Activated CD8-positive, alpha-beta T cell treated with anti-CD3 and anti-CD28 coated beads for 36 hours (primary cell): ENCODE measurements at regions not wholly inside any gene's neighbourhood (a gene's known extent, or its start where the extent isn't known, plus 50 kb on each side); places are given as distances from the start of the nearest gene placed in this dataset.

ENCODE experiments used
- ATAC-seq: fragments of 200-7000 bp; cut with Tn5 transposase; one replicate; pipeline ENCODE4 v1.10.0; 2021; ENCODE audit warnings: mild to moderate bottlenecking, moderate library complexity
- CTCF ChIA-PET: fragments of 350-600 bp; sonication (Branson Sonifier 250); formaldehyde crosslinking; loops from one replicate; lab custom pipeline; 2021; ENCODE audit warnings: antibody characterized with exemption; lab: Charles Lee
- POLR2A ChIA-PET: fragments of 350-600 bp; sonication (Branson Sonifier 250); formaldehyde crosslinking; loops from one replicate; lab custom pipeline; 2021; ENCODE audit warnings: antibody characterized with exemption; lab: Charles Lee
- DNase-seq: peaks from one replicate; pipeline ENCODE4 v3.0.0-alpha.2; 2020
- H3K27ac Mint-ChIP-seq: one replicate; pipeline ENCODE4 v1.8.0; 2021; ENCODE audit warnings: mild to moderate bottlenecking, mixed read lengths
- H3K27me3 Mint-ChIP-seq: one replicate; pipeline ENCODE4 v1.8.0; 2021; ENCODE audit warnings: mixed read lengths
- H3K36me3 Mint-ChIP-seq: one replicate; pipeline ENCODE4 v1.8.0; 2021; ENCODE audit warnings: low read depth, mixed read lengths
- H3K4me1 Mint-ChIP-seq: one replicate; pipeline ENCODE4 v1.8.0; 2021; ENCODE audit warnings: low read depth, mixed read lengths
- H3K4me3 Mint-ChIP-seq: one replicate; pipeline ENCODE4 v1.8.0; 2021; ENCODE audit warnings: mild to moderate bottlenecking, moderate library complexity, mixed read lengths
- H3K9me3 Mint-ChIP-seq: one replicate; pipeline ENCODE4 v1.8.0; 2021; ENCODE audit warnings: mixed read lengths
- CTCF ChIP-seq: fragments of 200-600 bp; IDR thresholded peaks from one replicate; pipeline ENCODE4 v1.8.0; 2022; ENCODE audit warnings: antibody characterized with exemption, mild to moderate bottlenecking
- intact Hi-C: fragments of 100-400 bp; cut with micrococcal nuclease; formaldehyde crosslinking; loops from one replicate; pipeline ENCODE4 v1.10.0; 2022

GRCh38 chr6:163651915-163652668 lies 237.6 kb downstream of the QKI start:
- TF ChIP-seq CTCF: no peak
- no peaks in the 10 kb centered on the region for H3K36me3 Mint-ChIP-seq
- no peak for ATAC-seq
- H3K4me1 Mint-ChIP-seq: no peaks in the 10 kb centered on the region
- H3K4me3 Mint-ChIP-seq: no peak overlapping the region
- peaks cover 2% of the 10 kb centered on the region for H3K27me3 Mint-ChIP-seq
- ChIA-PET CTCF (no interaction called here), POLR2A (no interaction called here)
- intact Hi-C loops: no loop called here
- DNase-seq: no peak
- no peaks in the 10 kb centered on the region for H3K9me3 Mint-ChIP-seq
- no peak overlapping the region for H3K27ac Mint-ChIP-seq

- intact Hi-C loops: no loop called here
- ChIA-PET POLR2A (no interaction called here), CTCF (no interaction called here)
- H3K4me1 Mint-ChIP-seq: no peaks in the 10 kb centered on the region
- no peaks in the 10 kb centered on the region for H3K36me3 Mint-ChIP-seq
- no peak overlapping the region for H3K4me3 Mint-ChIP-seq
- no peaks in the 10 kb centered on the region for H3K9me3 Mint-ChIP-seq
- DNase-seq (no peak), ATAC-seq (no peak)
- peaks cover 2% of the 10 kb centered on the region for H3K27me3 Mint-ChIP-seq
- TF ChIP-seq CTCF: no peak
- H3K27ac Mint-ChIP-seq: no peak overlapping the region
These were observed 236.9 kb downstream of the QKI start for GRCh38 chr6:163651426-163651825.

GRCh38 chr6:163648868-163649267 lies 234.3 kb downstream of the QKI start:
- CTCF ChIA-PET: no interaction called here
- H3K27me3 Mint-ChIP-seq: peaks cover 2% of the 10 kb centered on the region
- H3K4me3 Mint-ChIP-seq: no peak overlapping the region
- no peak for TF ChIP-seq CTCF
- DNase-seq (no peak), ATAC-seq (no peak)
- no peaks in the 10 kb centered on the region for H3K9me3 Mint-ChIP-seq
- H3K27ac Mint-ChIP-seq: no peak overlapping the region
- H3K4me1 Mint-ChIP-seq: no peaks in the 10 kb centered on the region
- POLR2A ChIA-PET: no interaction called here
- H3K36me3 Mint-ChIP-seq: no peaks in the 10 kb centered on the region
- intact Hi-C loops: no loop called here

- intact Hi-C loops: no loop called here
- H3K36me3 Mint-ChIP-seq: no peaks in the 10 kb centered on the region
- no peaks in the 10 kb centered on the region for H3K9me3 Mint-ChIP-seq
- no peak overlapping the region for H3K27ac Mint-ChIP-seq
- DNase-seq (no peak), ATAC-seq (no peak)
- H3K27me3 Mint-ChIP-seq: peaks cover 2% of the 10 kb centered on the region
- TF ChIP-seq CTCF: no peak
- no peaks in the 10 kb centered on the region for H3K4me1 Mint-ChIP-seq
- ChIA-PET CTCF (no interaction called here), POLR2A (no interaction called here)
- H3K4me3 Mint-ChIP-seq: no peak overlapping the region
These were observed 233.1 kb downstream of the QKI start for GRCh38 chr6:163647624-163648023.

GRCh38 chr6:163646866-163647265 lies 232.3 kb downstream of the QKI start:
- no peak for TF ChIP-seq CTCF
- H3K36me3 Mint-ChIP-seq: no peaks in the 10 kb centered on the region
- H3K27ac Mint-ChIP-seq: no peak overlapping the region
- DNase-seq: no peak
- CTCF ChIA-PET: no interaction called here
- H3K4me1 Mint-ChIP-seq: no peaks in the 10 kb centered on the region
- ATAC-seq: no peak
- intact Hi-C loops: no loop called here
- H3K4me3 Mint-ChIP-seq: no peak overlapping the region
- H3K9me3 Mint-ChIP-seq: no peaks in the 10 kb centered on the region
- POLR2A ChIA-PET: no interaction called here
- peaks cover 2% of the 10 kb centered on the region for H3K27me3 Mint-ChIP-seq
